Type B pancreatic cell (in vitro differentiated cells): ENCODE measurements at regions not wholly inside any gene's neighbourhood (a gene's known extent, or its start where the extent isn't known, plus 50 kb on each side); places are given as distances from the start of the nearest gene placed in this dataset.

ENCODE experiments used
- DNase-seq: peaks from one replicate; pipeline ENCODE4 v3.0.0; 2021; ENCODE audit warnings: mixed read lengths; ENCODE audit not compliant: unreplicated experiment; ENCODE audit errors: extremely low spot score
- H3K27ac Mint-ChIP-seq: 2 replicates; pipeline ENCODE4 v1.8.0; 2021; ENCODE audit warnings: mild to moderate bottlenecking, mixed read lengths
- H3K27me3 Mint-ChIP-seq: 2 replicates; pipeline ENCODE4 v1.8.0; 2021; ENCODE audit warnings: mixed read lengths
- H3K36me3 Mint-ChIP-seq: 2 replicates; pipeline ENCODE4 v1.8.0; 2021; ENCODE audit warnings: mixed read lengths
- H3K4me1 Mint-ChIP-seq: one replicate; pipeline ENCODE4 v1.8.0; 2021; ENCODE audit warnings: mixed read lengths; ENCODE audit not compliant: unreplicated experiment
- H3K4me3 Mint-ChIP-seq: 2 replicates; pipeline ENCODE4 v1.8.0; 2021; ENCODE audit warnings: mild to moderate bottlenecking, mixed read lengths
- H3K9me3 Mint-ChIP-seq: 2 replicates; pipeline ENCODE4 v1.8.0; 2021; ENCODE audit warnings: mixed read lengths
- CTCF ChIP-seq: fragments of 200-600 bp; sonication (generic); conservative IDR thresholded peaks from 2 replicates; pipeline ENCODE4 v1.5.0; 2021; ENCODE audit warnings: antibody characterized with exemption, mild to moderate bottlenecking

GRCh38 chr9:108606401-108606800 is 249.4 kb downstream of the ACTL7B start:
- Mint-ChIP-seq H3K4me3 (no peak overlapping the region), H3K27me3 (peaks cover 15% of the 10 kb centered on the region), H3K4me1 (no peaks in the 10 kb centered on the region), H3K27ac (no peak overlapping the region), H3K36me3 (no peaks in the 10 kb centered on the region), H3K9me3 (no peaks in the 10 kb centered on the region)
- no peak for DNase-seq
- no peak for TF ChIP-seq CTCF

DNA sequence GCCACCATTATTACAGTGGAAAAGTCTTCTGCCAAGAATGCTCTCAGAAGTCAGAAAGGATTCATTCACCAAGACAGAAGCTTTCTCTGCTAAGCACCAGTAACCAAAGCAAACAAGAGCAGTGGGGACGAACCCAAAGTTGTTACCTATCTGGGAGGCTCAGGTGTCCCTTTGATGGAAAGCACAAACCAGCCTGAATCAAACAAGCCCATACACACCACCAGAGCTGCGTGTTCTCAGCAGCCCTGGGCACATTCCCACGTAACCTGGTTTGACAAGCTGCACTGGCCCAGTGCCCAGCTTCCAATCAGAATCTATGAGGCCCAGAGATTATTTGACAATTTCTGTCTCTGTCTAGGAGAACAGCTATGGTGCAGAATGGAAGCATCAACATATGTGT is 252.6 kb downstream of the ACTL7B start:
- H3K27me3 Mint-ChIP-seq, result peaks cover 11% of the 10 kb centered on the region
- DNase-seq, result no peak

DNA sequence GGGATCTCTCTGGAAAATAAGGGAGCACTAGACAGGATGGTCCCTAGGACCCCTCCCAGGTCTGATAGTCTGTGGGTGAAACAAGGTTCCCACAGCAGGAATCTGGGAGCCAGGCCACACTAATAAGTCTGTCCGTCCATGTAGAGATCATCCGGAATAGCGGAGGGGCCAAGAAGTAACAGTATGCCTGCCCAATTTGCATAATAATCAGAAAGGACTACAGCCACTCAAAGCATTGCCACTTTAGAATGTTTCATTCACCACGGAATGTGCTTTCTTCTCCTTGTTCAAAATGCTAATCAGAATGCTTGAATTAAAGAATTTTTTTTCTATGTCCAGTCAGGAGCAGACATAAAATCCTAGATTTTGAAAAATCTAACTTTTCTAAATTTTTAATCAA is 254.9 kb downstream of the ACTL7B start:
- no peak overlapping the region for H3K4me3 Mint-ChIP-seq
- no peaks in the 10 kb centered on the region for H3K4me1 Mint-ChIP-seq
- no peak for TF ChIP-seq CTCF
- DNase-seq, result no peak
- peaks cover 14% of the 10 kb centered on the region for H3K27me3 Mint-ChIP-seq
- no peaks in the 10 kb centered on the region for H3K9me3 Mint-ChIP-seq
- no peaks in the 10 kb centered on the region for H3K36me3 Mint-ChIP-seq
- H3K27ac Mint-ChIP-seq, result no peak overlapping the region

More for the DNA sequence above, 252.6 kb downstream of the ACTL7B start:
- Mint-ChIP-seq H3K9me3 (no peaks in the 10 kb centered on the region), H3K27ac (no peak overlapping the region), H3K4me1 (no peaks in the 10 kb centered on the region), H3K4me3 (no peak overlapping the region), H3K36me3 (no peaks in the 10 kb centered on the region)
- no peak for TF ChIP-seq CTCF

DNA sequence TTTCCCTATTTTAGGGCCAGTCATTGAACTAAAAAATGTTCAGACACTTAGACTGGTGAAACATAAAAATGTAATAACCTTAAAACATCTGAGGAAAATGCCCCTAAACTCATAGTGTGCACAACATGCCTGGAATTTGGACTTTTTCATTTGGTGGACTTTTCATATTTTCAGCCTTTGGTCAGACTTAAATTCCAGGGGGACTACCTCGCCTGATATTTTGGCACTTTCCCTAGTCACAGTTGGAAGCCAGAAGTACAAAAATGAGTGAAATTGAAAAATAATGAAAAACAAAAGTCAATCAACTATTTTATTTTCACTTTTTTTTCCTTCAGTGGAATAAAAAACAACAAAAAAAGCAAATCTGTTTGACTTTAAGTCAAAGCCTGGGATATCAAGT is 256.2 kb downstream of the ACTL7B start:
- no peak overlapping the region for H3K4me3 Mint-ChIP-seq
- DNase-seq, result no peak
- H3K27ac Mint-ChIP-seq, result no peak overlapping the region
- H3K27me3 Mint-ChIP-seq, result peaks cover 14% of the 10 kb centered on the region
- no peaks in the 10 kb centered on the region for H3K4me1 Mint-ChIP-seq
- TF ChIP-seq CTCF, result no peak
- H3K36me3 Mint-ChIP-seq, result no peaks in the 10 kb centered on the region
- no peaks in the 10 kb centered on the region for H3K9me3 Mint-ChIP-seq

DNA sequence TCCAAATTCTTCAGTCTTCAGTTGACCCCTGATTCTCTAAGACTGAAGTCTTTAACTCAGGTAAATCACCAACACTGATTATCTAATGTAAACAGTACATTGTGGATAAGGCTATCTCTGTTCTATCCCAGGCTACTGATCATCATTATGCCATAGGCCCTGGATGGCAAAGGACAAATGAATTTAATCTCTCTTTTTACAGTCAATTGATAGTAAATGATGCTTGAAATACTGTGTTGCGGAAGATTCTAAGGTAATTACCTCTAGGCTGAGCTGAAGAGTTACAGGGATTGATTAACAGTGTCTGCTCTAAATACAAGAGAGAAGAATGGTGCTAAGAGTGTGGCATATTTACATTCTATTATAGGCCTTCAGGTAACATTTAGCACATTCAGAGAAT is 264.7 kb downstream of the ACTL7B start:
- Mint-ChIP-seq H3K4me1 (no peaks in the 10 kb centered on the region), H3K36me3 (no peaks in the 10 kb centered on the region), H3K4me3 (no peak overlapping the region), H3K27ac (no peak overlapping the region), H3K9me3 (no peaks in the 10 kb centered on the region), H3K27me3 (peaks cover 23% of the 10 kb centered on the region)
- no peak for DNase-seq
- no peak for TF ChIP-seq CTCF

DNA sequence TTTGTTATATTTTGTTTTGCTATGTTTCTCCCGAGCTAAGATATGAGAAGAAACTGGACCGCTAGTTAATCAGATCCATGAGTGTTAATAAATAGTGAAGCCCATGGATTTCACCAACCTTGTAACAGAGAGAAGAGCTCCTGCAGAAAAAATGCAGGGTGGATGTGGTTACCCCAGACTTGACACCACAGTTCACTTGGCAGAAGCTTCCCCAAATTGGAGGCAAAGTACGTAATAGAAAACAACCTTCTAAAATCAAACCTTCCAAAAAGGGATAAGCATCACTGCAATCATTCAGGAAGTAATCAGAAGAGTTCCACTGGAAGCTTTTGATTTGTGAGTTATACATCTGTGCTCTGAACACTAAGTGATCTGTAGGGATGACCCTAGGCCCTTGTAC is 267.5 kb downstream of the ACTL7B start:
- peaks cover 29% of the 10 kb centered on the region for H3K27me3 Mint-ChIP-seq
- DNase-seq, result no peak
- no peaks in the 10 kb centered on the region for H3K36me3 Mint-ChIP-seq
- no peaks in the 10 kb centered on the region for H3K9me3 Mint-ChIP-seq
- TF ChIP-seq CTCF, result no peak
- no peak overlapping the region for H3K27ac Mint-ChIP-seq
- no peaks in the 10 kb centered on the region for H3K4me1 Mint-ChIP-seq
- no peak overlapping the region for H3K4me3 Mint-ChIP-seq
